Left lung (tissue), 4 donors: ENCODE measurements at regions not wholly inside any gene's neighbourhood (a gene's known extent, or its start where the extent isn't known, plus 50 kb on each side); places are given as distances from the start of the nearest gene placed in this dataset.

Source experiments
- ATAC-seq: fragments of 200-7000 bp; cut with Tn5 transposase; one replicate; pipeline ENCODE4 v1.9.1; 2020; ENCODE audit warnings: moderate library complexity
- DNase-seq, 4 donors: peaks; one replicate each; pipeline ENCODE4 v3.0.0-alpha.2; 2013 to 2020
- H3K27ac ChIP-seq, 2 donors: fragments of 200-600 bp; sonication (generic) in 1 of 2; one replicate each; pipeline versions ENCODE4 v1.5.0 to v1.8.0; 2020 to 2021
- H3K27me3 ChIP-seq, 2 donors: fragments of 200-600 bp; sonication (generic) in 1 of 2; one replicate each; pipeline versions ENCODE4 v1.5.0 to v1.8.0; 2020 to 2021
- H3K36me3 ChIP-seq, 2 donors: fragments of 200-600 bp; sonication (generic) in 1 of 2; one replicate each; pipeline versions ENCODE4 v1.5.0 to v1.8.0; 2020 to 2021
- H3K4me1 ChIP-seq, 2 donors: fragments of 200-600 bp; one replicate each; pipeline ENCODE4 v1.8.0; 2021
- H3K4me3 ChIP-seq, 2 donors: fragments of 200-600 bp; sonication (generic) in 1 of 2; one replicate each; pipeline versions ENCODE4 v1.5.0 to v1.8.0; 2020 to 2021; ENCODE audit warnings: mild to moderate bottlenecking in 1 of 2
- H3K9me3 ChIP-seq, 2 donors: fragments of 200-600 bp; sonication (generic) in 1 of 2; one replicate each; pipeline versions ENCODE4 v1.5.0 to v1.8.0; 2020 to 2021
- intact Hi-C, 2 donors: fragments of 100-400 bp; cut with DNase I; formaldehyde crosslinking; loops; one replicate each; pipeline versions ENCODE4 v1.11.2 to v1.14.2; 2022
- TF ChIP-seq, protein P1 (sequence below), 2 donors: fragments of 200-600 bp; sonication (generic) in 1 of 2; IDR thresholded peaks; one replicate each; pipeline versions ENCODE4 v1.5.0 to v1.8.0; 2021; ENCODE audit warnings: antibody characterized with exemption in 2 of 2
- donor health status: DM: no; HTN: yes; CAD: no.
- donor health status: DM: no; HTN: no; CAD: no.

DNA sequence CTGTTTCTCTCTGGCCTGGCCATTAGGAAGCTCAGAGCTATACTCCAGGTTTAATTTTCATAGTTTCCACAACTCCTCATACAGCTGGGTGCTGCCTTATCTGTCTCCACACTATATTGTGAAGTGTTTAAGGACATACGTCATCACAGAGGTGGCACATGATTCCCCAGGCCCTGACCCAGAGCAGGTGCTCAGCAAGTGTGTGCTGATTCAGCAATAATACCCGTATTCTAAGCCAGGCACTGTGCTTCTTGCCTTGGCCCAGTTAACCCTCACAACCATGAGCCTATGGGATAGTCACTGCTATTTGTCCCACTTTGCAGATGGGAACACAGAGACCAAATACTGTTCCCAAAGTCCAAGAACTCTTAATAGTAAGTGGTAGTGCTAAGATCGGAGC is 93.5 kb upstream of the SMIM23 start:
- no peak for ATAC-seq
- DNase-seq, result no peak
- TF ChIP-seq, protein P1, sequence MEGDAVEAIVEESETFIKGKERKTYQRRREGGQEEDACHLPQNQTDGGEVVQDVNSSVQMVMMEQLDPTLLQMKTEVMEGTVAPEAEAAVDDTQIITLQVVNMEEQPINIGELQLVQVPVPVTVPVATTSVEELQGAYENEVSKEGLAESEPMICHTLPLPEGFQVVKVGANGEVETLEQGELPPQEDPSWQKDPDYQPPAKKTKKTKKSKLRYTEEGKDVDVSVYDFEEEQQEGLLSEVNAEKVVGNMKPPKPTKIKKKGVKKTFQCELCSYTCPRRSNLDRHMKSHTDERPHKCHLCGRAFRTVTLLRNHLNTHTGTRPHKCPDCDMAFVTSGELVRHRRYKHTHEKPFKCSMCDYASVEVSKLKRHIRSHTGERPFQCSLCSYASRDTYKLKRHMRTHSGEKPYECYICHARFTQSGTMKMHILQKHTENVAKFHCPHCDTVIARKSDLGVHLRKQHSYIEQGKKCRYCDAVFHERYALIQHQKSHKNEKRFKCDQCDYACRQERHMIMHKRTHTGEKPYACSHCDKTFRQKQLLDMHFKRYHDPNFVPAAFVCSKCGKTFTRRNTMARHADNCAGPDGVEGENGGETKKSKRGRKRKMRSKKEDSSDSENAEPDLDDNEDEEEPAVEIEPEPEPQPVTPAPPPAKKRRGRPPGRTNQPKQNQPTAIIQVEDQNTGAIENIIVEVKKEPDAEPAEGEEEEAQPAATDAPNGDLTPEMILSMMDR (IDR thresholded peaks at IDR 0.05), result no peak
- H3K9me3 ChIP-seq, result no peaks in the 10 kb centered on the region
- H3K36me3 ChIP-seq, result no peaks in the 10 kb centered on the region
- H3K4me1 ChIP-seq, result no peaks in the 10 kb centered on the region
- H3K27me3 ChIP-seq, result no peaks in the 10 kb centered on the region
- H3K4me3 ChIP-seq, result no peak overlapping the region
- intact Hi-C loops, result no loop called here
- no peak overlapping the region for H3K27ac ChIP-seq

DNA sequence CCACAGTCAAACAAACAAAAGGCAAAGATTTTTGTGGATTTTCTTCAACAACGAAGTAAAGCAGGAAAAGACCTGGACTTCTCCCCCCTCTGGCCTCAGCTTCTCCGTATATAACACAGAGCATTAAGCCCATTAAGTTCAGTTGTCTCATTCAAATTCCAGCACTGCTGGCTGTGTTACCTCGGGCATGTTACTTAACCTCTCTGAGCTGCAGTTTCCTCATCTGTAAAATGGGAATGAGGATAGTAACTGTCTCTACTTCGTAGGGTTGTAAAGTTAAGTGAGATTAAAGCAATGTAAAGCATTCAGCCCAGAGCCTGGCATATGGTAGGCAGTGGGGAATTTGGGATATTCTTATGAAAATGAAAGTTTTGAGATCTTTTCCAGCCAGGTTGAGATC is 92.7 kb upstream of the SMIM23 start:
- Histone ChIP-seq H3K9me3 (no peaks in the 10 kb centered on the region), H3K27me3 (no peaks in the 10 kb centered on the region), H3K27ac (no peak overlapping the region), H3K4me3 (no peak overlapping the region), H3K4me1 (no peaks in the 10 kb centered on the region), H3K36me3 (no peaks in the 10 kb centered on the region)
- DNase-seq (no peak), ATAC-seq (no peak)
- intact Hi-C loops, result no loop called here
- TF ChIP-seq, protein P1 (IDR thresholded peaks at IDR 0.05), result no peak

DNA sequence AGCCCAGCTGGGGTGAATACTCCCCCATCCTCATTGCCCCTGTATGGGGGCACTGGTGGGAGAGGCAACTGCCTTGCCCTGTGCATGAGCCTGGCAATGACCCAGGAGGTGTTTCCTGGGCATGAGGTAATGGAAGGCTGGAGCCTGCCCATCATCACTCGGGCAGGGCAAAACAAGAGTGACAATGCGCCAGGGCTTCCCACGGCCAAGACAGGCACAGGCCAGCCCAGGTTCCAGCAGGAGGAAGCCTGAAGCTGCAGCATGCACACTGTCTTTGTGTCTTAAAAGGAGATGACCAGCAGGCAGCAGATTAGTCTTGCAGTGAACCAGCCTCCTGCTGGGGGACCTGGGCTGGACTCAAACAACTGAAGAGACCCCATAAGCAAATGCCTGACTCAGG is 92.2 kb upstream of the SMIM23 start:
- intact Hi-C loops, result no loop called here
- H3K4me1 ChIP-seq, result no peaks in the 10 kb centered on the region
- H3K4me3 ChIP-seq, result no peak overlapping the region
- TF ChIP-seq, protein P1 (IDR thresholded peaks at IDR 0.05), result no peak
- no peak for ATAC-seq
- H3K36me3 ChIP-seq, result no peaks in the 10 kb centered on the region
- H3K9me3 ChIP-seq, result no peaks in the 10 kb centered on the region
- no peak for DNase-seq
- H3K27ac ChIP-seq, result no peak overlapping the region
- no peaks in the 10 kb centered on the region for H3K27me3 ChIP-seq

DNA sequence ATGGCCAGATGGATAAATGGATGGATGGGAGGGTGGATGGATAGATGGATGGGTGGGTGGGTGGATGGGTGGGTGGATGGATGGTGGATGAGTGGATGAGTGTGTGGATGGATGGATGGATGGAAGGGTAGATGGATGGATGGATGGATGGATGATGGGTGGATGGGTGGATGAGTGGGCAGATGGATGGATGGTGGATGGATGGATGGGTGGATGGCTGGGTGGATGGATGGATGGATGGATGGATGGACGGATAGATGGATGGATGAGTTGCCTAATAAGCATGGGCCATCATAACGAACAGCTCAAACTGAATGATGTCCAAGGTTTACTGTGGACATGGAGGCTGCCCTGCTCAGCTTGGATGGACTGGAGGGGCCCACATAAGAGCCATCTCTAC is 89.8 kb upstream of the SMIM23 start:
- no peak for ATAC-seq

DNA sequence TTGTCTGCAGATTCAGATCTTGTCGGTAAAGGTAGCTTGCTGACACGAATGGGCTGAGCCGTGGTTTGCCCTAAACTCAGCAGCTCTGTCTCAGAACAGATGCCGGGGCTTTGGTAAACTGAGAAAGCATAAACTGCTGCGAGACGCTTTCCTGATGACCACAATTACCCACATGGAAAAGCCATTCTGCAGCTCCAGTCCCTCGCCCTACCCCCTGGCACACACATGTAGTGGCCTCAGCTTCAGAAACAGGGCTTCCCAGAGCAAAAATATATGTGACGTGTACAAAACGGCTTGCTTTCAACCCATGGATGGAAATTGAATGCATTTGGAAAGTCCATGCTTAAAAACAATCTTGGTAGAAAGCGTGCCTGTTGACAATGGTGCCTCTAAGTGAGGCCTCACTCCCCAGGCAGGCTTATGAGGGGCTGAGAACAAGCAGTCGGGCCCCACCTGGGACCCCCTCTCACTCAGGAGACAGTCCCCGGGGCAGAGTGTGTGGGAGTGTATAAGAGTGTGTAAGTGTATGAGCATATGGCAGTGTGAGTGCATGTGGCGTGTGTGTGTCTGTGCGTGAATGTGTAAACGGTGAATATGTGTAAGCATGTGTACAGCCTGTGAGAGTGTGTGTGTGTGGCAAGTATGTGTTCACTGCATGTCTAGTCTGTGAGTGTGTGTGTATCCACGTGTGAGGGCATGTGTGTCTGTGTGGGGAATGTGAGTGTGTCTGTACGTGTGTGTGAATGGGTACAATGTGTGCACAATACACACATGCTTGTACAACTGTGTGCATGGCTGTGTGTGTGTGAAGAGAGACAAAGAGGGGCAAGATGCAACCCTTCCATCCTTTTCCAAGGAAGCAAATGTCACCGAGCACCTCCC is 88.2 kb upstream of the SMIM23 start:
- Histone ChIP-seq H3K27ac (no peak overlapping the region), H3K9me3 (no peaks in the 10 kb centered on the region), H3K4me3 (no peak overlapping the region), H3K36me3 (no peaks in the 10 kb centered on the region), H3K4me1 (no peaks in the 10 kb centered on the region), H3K27me3 (no peaks in the 10 kb centered on the region)
- intact Hi-C loops, result no loop called here
- no peak for DNase-seq
- TF ChIP-seq, protein P1 (IDR thresholded peaks at IDR 0.05), result no peak
- no peak for ATAC-seq

More for the DNA sequence above, 89.8 kb upstream of the SMIM23 start:
- intact Hi-C loops, result no loop called here
- Histone ChIP-seq H3K36me3 (no peaks in the 10 kb centered on the region), H3K9me3 (no peaks in the 10 kb centered on the region), H3K27ac (no peak overlapping the region), H3K27me3 (no peaks in the 10 kb centered on the region), H3K4me1 (no peaks in the 10 kb centered on the region), H3K4me3 (no peak overlapping the region)
- TF ChIP-seq, protein P1 (IDR thresholded peaks at IDR 0.05), result no peak
- no peak for DNase-seq
